GM10248 (cell line): ENCODE measurements at regions not wholly inside any gene's neighbourhood (a gene's known extent, or its start where the extent isn't known, plus 50 kb on each side); places are given as distances from the start of the nearest gene placed in this dataset.
"Not testable (repeated sequence)": the region's sequence is repeated elsewhere in the genome, so short reads cannot be mapped to it uniquely, and the experiment has no call there.

Experiments used
- CTCF ChIA-PET: fragments of 300-600 bp; sonication (Branson Sonifier 250); formaldehyde crosslinking; extraction: SDS; loops from one replicate; lab custom pipeline; 2021; ENCODE audit warnings: antibody characterized with exemption; lab: Yijun Ruan, JAX
- POLR2A ChIA-PET: fragments of 350-650 bp; sonication (Branson Sonifier 250); formaldehyde crosslinking; extraction: SDS; loops from one replicate; lab custom pipeline; 2020; ENCODE audit warnings: antibody characterized with exemption; lab: Yijun Ruan, JAX
- DNase-seq: peaks from one replicate; pipeline ENCODE4 v3.0.0; 2012; ENCODE audit errors: extremely low spot score
- TF ChIP-seq, protein P1 (sequence below): IDR thresholded peaks from 2 replicates; pipeline ENCODE4 v1.5.1; 2012; ENCODE audit warnings: mild to moderate bottlenecking, low read depth; ENCODE audit errors: extremely low read depth, missing control alignments, control extremely low read depth

DNA sequence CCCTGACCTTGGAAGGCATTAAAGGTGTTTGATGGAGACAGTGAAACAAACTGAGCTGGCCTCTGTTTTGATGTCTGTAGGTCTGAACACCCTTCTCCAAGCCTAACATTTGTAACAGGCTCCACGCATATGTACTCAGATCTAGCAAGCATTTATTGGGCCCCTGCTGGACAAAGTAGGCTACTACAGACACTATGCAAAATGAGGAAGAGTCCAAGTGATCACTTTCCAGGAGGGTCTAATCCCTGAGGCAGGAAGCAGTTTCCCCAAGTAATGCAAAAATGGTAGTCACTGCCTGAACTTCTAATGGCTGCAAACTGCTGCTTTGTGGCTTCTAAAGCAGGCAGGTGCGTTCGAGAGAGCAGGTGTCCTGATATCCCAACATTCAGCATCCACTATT, 405.8 kb downstream of the MED13L start:
- TF ChIP-seq, protein P1, sequence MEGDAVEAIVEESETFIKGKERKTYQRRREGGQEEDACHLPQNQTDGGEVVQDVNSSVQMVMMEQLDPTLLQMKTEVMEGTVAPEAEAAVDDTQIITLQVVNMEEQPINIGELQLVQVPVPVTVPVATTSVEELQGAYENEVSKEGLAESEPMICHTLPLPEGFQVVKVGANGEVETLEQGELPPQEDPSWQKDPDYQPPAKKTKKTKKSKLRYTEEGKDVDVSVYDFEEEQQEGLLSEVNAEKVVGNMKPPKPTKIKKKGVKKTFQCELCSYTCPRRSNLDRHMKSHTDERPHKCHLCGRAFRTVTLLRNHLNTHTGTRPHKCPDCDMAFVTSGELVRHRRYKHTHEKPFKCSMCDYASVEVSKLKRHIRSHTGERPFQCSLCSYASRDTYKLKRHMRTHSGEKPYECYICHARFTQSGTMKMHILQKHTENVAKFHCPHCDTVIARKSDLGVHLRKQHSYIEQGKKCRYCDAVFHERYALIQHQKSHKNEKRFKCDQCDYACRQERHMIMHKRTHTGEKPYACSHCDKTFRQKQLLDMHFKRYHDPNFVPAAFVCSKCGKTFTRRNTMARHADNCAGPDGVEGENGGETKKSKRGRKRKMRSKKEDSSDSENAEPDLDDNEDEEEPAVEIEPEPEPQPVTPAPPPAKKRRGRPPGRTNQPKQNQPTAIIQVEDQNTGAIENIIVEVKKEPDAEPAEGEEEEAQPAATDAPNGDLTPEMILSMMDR, result peak; percentile 25
- DNase-seq, result peak; percentile 39
- POLR2A ChIA-PET, result no interaction called here
- CTCF ChIA-PET, result interaction anchor here (0.8 to 1.3 kb wide), 6 partner anchors 12 to 1905 kb away, joined by 3 to 4 read pairs (median 3); partner anchors contain the start of gene RBM19

DNA sequence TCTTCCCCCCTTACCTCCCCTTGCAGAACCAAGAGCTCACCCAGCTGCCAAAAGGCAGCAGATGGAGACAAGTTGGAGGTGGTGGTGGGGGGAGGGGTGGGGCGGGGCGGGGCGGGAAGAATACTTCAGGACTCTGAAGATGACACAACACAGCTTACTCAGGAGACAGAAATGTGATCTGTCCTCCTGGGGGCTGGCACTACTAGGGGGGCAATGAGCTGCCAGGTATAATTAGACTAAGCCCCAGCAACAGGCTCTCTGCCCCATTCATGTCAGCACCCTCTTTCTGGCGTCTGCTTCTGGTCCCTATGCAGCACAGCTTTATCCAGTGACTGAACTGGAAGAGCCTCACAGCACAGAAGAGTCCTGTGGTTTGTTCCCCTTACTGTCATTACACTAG, 407.0 kb downstream of the MED13L start:
- TF ChIP-seq, protein P1, result no peak
- ChIA-PET CTCF (interaction anchor here (1.2 to 2.0 kb wide), 2 partner anchors 11 to 48 kb away, joined by 3 to 10 read pairs; no protein-coding TSS in a partner anchor), POLR2A (no interaction called here)
- DNase-seq, result no peak

DNA sequence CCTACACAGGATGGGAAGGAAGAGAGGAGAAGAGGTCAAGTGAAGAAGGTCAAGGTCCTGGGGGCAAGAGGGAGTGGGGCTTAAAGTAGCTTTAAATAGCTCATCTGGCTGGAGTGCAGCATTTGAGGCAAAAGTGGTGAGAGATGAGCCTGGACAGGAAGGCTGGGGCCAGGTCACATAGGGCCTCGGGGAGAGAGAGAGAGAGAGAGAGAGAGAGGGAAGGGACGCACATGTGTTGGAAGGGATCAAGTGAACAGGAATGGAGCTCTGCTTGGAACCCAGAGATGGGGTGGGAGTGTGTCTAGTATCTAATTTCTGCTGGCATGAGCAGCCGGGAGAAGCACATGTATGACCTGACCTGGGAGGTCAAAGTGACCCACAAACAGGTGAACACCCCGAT, 407.5 kb downstream of the MED13L start:
- ChIA-PET CTCF (interaction anchor here (0.9 to 2.0 kb wide), 2 partner anchors 10 to 48 kb away, joined by 3 to 10 read pairs; no protein-coding TSS in a partner anchor), POLR2A (no interaction called here)
- TF ChIP-seq, protein P1, result no peak
- DNase-seq, result no peak

DNA sequence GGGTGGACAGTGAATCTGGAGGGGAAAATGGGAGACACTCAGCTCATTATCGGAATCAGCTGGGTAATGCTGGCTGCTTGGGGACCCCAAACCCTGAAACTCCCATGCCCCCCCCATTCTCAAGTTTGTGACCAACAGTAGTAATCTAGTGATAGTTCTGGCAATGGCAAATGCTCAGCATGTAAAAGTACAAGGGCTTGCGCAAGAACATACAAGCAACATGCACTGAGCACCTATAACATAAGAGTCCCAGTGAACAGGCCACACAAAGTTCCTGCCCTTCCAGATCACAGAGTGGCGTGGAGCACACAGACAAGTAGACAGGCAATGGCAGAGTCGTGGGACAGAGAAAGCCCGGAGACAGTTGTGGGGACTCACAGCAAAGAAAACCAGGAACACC, 407.9 kb downstream of the MED13L start:
- no peak for DNase-seq
- CTCF ChIA-PET, result interaction anchor here (0.9 to 2.0 kb wide), 2 partner anchors 10 to 48 kb away, joined by 3 to 10 read pairs; no protein-coding TSS in a partner anchor
- TF ChIP-seq, protein P1, result no peak
- POLR2A ChIA-PET, result no interaction called here

DNA sequence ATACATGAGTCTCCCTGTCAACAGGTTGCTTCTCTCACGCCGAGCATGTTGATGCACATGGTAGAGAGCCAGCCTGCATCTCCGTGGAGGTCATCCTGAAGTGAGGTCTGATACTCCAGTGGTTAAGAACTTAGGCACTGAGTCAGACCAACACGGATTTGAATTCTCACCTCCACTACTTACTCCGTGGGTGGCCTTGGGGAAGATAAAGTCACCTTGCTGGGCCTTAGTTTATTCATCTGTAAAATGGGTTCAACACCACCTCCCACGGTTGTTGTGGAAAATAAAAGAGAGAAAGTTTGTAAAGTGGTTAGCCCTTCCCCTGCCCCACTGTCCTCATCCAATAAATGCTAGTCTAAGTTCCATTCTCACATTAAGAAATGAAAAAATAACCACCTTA, 408.9 kb downstream of the MED13L start:
- DNase-seq, result no peak
- POLR2A ChIA-PET, result no interaction called here
- CTCF ChIA-PET, result no interaction called here
- TF ChIP-seq, protein P1, result no peak

DNA sequence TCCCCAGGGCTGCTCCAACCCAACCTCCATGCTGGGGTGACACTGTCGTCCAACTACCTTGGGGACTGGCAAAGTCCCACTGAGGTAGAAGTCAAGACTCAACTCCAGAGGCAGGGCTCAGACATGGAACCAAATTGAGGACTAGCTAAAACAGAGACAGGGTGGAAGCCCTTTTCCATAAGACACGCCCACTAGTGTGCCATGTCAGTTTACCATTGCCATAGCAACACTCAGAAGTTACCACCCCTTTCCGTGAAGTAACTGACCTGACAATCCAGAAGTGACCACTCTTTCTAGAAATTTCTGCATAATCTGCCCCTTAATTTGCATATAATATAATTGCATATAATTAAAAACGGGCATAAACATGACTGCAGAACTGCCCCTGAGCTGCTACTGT, 409.6 kb downstream of the MED13L start:
- DNase-seq, result no peak
- POLR2A ChIA-PET, result no interaction called here
- TF ChIP-seq, protein P1, result no peak
- CTCF ChIA-PET, result interaction anchor here (1.5 kb wide), 1 partner anchor 50 kb away, joined by 4 read pairs; no protein-coding TSS in a partner anchor

DNA sequence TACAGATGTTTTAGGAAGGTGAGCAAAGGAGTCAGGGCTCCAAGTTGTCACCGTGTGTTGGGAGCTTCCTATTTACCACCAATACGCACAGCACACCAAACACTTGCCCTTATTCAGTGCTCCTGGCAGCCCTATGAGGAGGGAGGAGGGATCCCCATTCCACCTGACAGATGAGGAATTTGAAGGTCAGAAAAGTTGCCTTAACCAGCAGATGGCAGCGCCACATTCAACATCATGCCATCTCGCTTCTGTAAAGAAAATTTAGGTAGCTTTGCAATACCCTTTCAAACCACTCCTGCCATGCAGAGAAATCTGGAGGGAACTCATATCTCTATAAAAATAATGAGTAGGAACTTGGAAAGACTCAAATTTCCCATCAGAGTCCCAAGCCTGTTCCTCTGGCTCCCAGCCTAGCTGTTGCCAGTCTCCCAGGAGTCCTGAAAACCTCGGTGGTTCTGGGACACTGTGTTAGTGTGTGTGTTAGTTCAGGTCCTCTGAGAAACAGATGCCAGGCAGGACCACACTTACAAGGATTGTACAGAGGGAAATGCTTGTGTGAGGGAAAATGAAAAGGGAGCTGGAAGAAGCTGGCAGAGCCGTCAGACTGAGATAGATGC, 410.5 kb downstream of the MED13L start:
- TF ChIP-seq, protein P1, result no peak
- ChIA-PET POLR2A (no interaction called here), CTCF (interaction anchor here (1.5 kb wide), 1 partner anchor 51 kb away, joined by 4 read pairs; no protein-coding TSS in a partner anchor)
- no peak for DNase-seq

DNA sequence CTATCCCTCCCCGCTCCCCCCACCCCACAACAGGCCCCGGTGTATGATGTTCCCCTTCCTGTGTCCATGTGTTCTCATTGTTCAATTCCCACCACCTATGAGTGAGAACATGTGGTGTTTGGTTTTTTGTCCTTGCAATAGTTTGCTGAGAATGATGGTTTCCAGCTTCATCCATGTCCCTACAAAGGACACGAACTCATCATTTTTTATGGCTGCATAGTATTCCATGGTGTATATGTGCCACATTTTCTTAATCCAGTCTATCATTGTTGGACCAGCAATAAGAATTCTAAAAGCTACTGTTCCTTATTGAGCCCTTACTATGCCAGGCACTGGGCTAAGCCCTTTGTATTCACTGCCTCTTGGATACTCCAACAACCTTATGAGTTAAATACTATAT, 411.2 kb downstream of the MED13L start:
- CTCF ChIA-PET, POLR2A ChIA-PET, DNase-seq: not testable (repeated sequence)
